Stimulated activated CD4-positive, alpha-beta T cell treated with anti-CD3 and anti-CD28 coated beads, Interleukin-4, amount 100 ng/mL, for 24 hours (primary cell): ENCODE measurements at regions not wholly inside any gene's neighbourhood (a gene's known extent, or its start where the extent isn't known, plus 50 kb on each side); places are given as distances from the start of the nearest gene placed in this dataset.
"Not testable (repeated sequence)": the region's sequence is repeated elsewhere in the genome, so short reads cannot be mapped to it uniquely, and the experiment has no call there.

Source experiments
- DNase-seq: peaks from one replicate; pipeline ENCODE4 v3.0.0-alpha.2; 2020

DNA sequence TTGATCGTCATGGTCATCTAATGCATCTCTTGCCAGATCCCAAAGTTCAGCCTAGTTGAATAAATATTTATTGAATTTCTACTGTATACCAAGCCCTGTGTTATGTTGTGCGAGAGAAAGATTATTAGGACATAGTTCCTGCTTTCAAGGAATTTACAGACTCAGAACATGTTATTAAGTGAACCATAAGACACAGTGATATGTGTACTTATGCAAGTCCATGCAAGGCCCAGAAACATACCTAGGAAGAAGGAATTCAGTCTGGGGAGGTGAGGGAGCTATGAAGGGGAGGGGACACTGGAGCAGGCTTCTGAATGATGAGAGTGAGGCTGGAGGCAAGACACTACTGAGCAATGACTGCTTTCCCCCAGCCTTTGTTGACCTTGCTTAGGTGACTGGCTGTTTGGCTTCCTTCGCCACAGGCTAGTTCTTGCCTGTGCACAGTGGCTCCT is 81.4 kb downstream of the ACAA2 start:
- DNase-seq = no peak

DNA sequence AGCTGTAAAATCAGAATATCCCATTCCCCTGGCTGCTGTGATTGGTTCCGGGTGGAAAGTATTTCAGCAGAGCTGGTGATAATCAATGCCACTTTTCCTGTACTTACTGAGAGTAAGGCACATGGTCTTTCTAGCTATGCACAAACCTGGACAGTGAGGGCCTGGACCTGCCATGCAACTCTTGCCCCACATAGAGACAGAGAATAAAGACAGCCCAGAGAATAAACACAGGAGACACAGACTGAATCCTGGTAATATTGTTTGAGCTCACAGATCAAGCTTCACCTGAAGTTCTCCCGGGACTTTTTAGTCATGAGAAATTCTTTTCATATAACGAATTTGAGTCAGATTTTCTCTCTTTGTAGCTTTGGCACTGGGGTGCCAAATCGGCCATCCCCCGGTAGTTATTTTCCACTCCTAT is 81.9 kb downstream of the ACAA2 start:
- DNase-seq = no peak

DNA sequence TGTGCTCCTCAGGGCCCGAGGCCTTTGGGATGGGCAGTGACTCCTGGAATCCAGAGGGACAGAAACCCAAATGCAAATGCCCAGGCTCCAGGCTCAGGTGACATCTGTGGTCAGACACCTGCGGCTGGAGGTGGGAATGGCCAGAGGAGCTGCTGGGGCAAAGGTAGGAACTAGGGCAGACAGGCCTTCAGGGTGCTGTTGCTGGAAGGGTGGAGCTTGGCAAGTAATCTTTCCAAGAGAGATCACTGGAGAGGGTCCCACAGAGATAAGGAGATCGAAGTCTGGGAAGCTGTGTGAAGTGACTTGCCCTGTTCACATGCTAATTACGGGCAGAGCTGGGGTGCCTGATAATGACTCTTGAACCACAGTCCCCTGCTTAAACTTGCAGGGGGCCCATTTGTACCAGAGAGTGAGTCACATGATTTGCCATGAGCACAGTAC is 82.4 kb downstream of the ACAA2 start:
- no peak for DNase-seq

DNA sequence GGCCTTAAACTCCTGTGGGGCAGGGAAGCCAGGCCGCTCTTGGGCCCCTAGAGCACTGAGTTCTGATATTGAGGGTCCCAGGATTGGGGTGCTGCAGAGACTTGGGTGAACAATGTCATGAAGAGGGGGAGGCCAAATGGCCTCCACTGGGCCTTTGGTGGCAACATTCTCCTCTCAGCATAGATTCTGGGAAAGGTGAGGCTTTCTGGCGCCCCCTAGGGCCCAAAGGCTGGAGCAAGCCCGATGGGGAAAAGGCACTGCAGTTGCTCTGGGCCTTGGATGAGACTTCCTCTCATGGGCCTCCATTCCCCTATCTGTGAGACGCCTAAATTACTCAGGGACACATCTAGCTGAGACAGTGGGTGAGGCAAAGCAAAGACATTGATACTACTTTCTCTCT is 84.8 kb downstream of the ACAA2 start:
- DNase-seq = peak; percentile 25

DNA sequence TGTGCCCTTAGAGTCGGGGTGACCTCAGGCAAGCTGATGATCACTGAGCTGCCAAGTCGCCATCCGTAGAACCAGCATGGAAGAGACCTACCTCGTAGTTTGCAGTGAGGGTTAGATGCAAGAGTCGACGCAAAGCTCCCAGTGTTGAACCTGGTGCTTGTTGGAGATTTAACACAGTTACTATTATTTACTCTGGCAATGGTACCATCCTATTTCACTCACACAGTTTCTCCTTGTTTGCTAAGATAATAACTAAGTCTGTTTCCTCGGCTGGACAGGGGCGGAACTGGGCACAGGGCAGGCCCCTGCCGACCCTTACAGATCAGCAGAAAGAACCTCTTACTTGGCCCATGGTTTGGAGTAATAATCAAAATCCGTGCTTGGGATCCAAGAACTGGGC is 85.5 kb downstream of the ACAA2 start:
- no peak for DNase-seq

DNA sequence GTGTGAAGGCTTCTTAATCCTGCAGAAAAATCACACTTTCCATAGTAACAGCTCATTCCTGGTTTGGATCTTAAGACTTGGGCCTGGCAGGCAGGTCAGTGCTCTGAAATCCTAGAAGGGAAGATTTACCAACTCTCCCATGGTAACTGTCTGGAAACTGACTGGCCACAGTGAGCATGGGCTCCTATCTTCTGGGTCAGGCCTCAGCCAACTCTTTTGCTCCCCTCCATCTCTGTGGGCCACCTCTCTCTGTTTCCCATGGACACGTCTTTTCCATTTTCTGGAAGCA is 86.7 kb downstream of the ACAA2 start:
- no peak for DNase-seq

DNA sequence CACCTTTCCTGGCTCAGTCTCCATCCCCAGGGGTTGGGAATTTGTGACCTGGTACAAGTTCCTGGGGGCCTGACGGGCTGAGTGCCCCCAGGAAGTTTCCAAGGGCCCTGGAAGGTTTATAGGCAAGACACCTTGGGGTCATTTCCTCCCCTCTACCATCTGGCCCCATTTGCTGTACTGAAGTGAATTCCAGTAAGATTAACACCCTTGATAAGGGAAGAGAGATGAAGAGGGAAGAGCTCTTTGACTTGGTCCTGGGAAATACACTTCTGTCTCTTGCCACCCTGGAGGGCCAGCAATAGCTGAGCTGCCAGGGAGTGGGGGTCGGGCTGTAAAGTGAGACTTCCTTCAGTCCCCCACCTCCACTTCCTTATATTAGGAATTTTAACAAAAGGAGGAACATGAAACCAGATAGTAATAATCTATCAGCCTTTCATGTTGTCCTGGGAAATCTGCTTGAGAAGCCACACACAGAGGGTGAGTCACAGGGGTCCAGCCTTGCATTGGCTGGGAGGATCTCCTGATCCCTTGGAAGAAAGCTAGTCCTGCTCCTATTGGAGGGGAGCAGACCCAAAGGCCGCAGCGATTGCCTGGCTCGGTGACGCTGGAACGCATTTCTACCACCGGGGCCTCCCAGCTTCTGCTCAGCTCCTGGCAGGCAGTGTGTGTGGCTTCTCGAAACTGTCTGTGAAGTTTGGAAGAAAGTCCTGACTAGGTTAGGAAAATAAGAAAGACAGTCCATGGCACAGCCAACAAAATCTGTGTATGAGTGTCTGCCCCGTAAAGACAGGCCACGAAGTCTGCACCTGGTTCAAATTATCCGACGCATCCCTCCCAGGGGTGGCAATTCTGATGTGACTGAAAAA is 87.3 kb downstream of the ACAA2 start:
- no peak for DNase-seq

DNA sequence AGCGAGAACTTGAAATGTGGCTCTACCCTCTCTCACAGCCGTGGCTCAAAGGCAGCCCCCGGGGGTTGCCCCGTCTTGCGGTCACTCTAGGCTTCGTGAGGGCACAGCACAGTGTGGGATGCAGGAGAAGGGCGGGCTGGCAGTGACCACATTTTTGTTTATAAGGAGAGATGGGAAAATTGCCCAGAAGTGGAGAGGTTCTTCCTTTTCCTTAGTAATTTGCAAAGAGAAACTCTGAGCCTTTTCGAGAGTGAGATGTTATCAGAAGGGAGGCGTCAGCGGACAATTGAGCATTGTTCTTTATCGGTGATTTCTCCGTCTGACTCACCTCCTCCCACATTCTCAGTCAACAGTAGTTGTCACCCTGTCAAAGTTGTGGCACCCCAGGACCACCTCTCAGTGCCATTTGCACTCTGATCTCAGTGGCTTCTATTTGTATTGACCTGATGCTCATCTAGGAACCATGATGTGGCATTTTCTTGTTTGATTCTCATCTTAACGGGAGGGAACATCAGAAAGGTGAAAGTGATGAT is 89.6 kb downstream of the ACAA2 start:
- peak; percentile 31 for DNase-seq

DNA sequence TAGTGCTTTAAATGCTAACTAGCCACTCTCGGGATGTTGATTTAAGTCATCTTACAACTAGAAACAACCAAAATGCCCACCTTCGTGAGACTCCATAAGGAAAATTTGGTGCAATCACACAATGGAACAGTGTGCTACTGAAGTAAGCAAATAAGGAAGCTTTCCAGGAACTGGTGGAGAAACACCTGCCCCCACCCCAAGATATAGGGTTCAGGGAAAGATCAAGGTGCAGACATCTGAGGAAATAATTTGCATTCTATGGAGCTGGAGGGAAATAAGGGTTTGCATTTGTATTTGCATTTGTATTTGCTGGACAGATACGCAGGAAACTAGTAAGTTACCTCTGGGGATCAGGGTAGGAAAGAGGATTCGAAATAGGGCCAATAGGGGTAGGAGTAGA is 90.9 kb downstream of the ACAA2 start:
- no peak for DNase-seq

DNA sequence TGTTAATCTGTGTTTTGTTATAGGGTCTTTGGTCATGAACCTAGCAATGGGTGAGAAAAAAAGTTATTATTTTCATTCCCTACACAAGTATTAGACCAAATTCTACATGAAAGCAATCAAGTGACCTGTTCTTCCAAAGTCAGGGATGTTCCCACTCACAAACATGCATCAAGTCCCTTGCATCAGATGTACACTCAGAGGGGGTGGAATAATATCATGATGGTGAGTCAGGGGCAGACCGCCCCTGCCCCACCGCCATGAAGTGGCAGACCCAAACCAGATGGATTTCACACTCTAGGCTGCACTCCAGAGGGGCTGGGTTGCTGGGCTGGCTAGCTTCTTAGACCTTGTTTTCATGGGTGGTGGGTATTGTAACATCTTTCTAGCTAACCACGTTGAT is 91.4 kb downstream of the ACAA2 start:
- no peak for DNase-seq

DNA sequence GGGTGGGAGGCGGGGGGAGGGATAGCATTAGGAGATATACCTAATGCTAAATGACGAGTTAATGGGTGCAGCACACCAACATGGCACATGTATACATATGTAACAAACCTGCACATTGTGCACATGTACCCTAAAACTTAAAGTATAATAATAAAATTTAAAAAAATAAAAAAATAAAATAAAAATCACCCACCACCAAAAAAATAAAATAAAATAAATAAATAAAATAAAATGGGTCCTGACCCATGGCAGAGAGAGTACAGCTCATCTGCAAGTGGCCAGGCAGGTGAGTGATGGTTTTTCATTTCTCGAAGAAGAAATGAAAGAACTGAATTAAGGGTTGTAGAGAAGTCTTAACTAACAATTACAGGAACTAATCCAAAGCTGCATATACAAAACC is 92.4 kb downstream of the ACAA2 start:
- DNase-seq = not testable (repeated sequence)

DNA sequence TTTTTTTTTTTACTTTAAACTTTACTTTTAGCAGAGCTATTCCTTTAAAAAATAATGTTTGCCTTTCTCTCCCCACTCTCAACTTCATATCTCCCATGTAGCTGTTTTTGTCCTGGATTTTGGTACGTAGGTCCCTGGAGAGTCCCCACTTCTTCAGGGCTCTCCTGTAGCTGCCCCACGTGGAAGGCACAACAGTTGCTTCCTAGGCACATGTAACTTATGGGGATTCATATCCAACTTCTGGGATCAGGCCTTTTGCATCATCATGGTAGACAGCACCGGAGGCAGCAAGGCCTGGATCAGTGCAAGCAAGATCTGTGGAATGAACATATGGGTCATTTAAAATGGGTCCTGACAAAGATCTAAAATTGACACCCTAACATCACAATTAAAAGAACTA is 95.7 kb downstream of the ACAA2 start:
- DNase-seq = no peak

DNA sequence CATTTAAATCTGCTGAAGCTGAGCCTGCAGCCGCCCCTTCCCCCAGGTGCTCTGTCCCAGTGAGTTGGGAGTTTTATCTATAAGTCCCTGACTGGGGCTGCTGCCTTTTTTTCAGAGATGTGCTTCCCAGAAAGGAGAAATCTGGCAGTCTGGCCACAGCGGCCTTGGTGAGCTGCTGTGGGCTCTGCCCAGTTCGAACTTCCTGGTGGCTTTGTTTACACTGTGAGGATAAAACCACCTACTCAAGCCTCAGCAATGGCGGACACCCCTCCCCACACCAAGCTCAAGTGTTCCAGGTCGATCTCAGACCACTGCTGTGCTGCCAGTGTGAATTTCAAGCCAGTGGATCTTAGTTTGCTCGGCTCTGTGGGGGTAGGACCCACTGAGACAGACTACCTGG is 97.3 kb downstream of the ACAA2 start:
- no peak for DNase-seq

DNA sequence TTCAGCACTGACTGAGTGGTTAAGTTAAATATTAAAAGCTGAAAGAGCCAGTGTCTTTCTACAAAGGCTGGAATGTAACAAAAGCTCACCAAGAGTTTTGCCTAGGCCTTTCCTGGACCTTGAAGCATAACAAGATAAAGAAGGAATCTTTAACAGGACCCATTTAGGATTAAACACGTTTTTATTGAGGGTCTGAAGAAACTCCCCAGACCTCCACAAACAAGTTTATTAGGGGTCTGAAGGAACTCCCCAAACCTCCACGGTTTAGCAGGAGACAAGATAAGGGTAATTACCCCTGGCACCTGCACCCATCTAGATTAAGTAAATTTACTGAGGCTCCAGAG is 104.0 kb downstream of the ACAA2 start:
- DNase-seq = no peak

DNA sequence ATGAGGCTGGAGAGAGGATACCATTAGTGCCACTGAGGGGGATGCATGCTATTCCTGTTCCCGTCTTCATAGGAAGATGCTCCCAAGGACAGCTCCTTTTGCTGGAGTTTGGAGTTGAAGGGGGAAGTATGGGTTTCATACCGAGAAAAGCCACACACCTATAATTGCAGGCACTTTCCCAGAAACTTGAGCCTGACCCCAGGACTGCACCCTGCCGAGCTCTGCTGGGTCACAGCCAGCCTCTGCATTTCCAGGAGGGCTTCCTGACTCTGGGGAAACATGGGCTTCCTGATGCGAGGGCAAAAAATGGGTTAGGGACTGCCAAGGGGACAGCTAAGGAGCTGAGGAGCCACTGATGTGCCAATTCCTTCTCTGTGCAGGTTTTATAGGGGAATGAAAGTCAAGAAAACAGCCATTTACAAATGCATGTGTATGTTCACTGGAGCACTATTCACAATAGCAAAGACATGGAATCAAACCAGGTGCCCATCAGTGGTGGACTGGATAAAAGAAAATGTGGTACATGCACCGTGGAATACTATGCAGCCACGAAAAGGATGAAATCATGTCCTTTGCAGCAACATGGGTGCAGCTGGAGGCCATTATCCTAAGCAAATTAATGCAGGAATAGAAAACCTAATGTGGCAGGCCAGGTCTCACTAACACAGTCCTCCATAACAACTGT is 104.5 kb downstream of the ACAA2 start:
- DNase-seq = no peak

DNA sequence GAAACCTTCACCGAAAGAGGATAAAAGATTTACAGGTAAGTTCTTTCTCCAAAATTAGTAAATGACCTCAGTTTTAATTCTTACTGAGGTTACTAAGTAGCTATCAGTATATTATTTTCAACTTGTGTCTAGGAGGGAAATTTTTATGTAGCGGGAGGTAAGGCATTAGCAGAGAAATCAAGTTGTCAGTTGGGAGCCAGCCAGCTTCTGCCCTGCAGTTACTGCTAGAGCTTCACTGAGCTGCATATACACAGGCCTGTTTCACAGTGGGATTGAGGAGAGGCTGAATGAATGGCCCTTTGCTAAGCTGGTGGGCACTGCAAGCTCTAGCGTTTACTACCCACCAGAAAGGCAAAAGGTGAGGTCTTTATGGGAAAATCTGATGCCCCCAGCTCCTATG is 105.7 kb downstream of the ACAA2 start:
- DNase-seq = no peak

DNA sequence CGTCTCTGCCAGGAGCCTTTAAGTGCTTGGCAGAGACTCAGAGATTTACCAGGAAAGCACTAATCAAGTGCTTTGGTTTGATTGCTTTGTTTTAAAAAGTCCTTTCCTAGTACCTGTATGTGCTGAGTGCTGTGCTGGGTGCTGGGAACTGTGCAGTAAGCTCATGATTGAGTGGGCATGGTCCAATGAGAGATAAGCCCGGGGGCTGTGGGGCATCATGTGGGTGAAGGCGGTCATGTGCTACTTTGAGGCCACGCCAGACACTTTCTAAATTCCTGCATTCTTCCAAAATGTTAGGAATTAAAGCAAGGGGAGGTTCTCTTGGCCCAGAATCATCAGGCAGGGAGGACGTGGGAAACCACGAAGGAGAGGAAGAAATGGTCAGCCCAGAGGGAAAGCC is 109.0 kb downstream of the ACAA2 start:
- DNase-seq = no peak

DNA sequence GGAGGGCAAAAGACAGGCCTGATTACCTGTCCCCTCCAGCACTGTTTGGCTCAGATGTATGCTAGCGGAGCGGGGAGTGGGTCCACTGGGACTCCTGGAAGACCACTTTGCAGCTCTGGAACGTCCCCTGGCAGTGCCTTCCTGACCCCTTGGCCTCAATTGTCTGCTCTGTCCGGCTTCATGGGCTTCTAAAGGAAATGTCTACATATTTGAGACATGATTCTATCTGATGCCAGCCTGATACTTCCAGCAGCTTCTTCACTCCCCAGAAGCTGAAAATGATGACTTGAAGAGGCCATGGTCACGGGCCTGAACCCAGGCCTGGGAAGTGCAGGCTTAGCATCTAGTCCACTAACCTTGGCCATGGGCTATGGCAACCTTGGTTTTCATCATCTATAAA is 112.1 kb downstream of the ACAA2 start:
- no peak for DNase-seq

DNA sequence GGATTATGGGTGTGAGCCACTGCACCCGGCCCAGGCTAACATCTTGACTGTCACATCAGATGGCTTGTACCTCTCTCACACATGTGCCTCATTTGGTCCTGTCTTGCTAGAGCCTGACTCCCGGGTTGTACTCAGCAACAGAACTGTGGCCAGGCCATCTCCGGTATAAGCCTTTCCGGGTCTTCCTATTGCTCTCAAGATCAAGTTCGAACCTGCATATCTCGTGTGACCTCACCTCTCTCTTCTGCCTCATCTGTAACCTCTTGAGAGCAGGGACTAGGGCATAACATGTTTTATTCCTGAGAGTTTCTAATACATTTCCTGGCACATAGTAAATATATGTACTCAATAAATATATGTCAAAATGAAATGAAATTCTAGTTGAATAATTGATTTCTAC is 114.0 kb downstream of the ACAA2 start:
- no peak for DNase-seq

DNA sequence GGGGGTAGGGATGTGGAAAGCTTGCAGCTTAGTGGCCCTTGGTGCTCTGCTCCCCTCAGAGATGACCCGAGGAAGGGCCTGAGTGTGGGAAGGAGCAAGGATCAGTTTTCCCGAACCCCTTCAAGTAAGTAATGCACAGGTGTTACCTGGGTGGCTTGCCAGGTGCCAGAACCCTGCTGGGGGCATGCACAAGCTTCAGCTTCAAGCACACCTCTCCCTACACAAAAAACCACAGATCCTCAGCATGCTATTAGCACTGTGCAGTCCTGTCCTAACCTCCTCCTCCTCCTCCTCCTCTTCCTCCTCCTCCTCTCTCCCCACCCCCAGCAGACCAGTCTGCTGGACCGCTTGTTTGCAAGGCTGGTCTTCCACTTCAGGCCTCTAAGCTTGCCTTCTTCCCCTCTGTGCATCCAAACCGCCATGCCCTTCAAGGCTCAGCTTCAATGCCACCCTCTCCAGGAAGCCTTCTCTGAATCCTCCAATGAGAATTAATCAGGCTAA is 114.8 kb downstream of the ACAA2 start:
- no peak for DNase-seq

DNA sequence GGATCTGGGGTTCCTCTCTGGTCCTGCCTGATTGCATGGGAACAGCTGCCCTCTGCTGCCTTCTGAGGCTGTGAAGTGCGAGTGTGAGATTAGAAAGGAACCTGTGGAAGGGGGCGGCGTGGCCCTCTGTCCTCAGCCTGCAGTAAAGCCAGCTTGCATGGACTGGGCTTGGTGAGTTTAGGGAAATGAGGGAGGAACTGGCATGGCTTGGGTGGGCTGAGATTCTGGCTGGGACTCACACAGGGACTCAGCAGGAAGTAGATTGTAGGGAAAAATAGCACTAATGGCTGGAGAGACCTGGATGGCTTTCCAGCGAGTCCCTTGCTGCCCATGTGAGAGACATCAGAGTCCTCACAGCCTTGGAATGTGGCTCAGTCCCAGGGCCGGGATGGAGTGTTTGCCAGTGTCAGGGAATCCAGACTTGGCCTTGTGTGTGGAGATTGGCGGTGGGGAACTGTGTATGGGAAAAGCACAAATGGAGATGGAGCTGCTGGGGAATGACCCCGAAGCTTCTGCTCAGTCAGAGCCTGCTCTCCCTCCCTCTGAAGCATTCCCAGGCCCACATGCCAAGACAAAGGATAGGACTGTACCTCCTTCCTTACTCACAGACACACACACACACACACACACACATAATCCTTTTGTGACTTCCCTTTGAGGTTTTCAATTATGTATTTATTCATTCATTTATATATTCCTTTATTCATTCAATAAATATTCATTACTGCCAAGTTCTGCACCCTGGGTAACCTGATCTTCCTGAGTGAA is 115.4 kb downstream of the ACAA2 start:
- no peak for DNase-seq

DNA sequence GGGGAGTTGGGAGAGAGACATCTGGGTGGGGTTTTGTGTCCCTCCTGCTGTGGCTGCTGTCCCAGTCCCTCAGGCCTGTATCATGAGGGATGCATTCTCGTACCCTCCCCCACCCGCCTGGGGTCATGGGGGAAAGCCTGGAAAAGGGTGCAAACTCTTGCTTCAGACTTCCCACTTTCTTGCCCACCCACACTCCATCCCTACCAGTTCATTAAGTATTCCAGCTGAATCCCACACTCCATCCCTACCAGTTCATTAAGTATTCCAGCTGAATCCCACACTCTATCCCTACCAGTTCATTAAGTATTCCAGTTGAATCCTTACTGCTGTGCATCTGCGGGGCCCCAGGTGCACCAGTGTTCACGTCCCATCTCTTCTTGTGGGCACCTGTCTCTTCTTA is 116.3 kb downstream of the ACAA2 start:
- no peak for DNase-seq

DNA sequence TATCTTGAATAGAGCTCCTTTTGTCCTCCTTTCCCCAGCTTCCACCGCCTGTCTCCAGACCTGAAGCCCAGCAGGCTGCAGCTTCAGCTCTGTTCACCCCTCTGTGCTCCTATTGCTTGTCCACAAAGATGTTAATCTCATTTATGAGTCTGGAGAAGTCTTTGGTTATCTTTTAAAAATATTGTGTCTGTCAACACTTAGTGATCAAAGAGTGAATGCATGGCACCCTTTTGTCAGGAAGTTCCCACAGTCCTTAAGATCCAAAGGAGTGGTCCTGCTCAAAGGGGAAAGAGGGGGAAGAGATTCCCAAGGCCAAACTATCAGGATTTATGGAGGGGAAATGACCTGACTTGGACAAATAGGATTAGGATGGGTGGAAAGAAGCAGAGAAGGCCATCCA is 118.9 kb downstream of the ACAA2 start:
- DNase-seq = no peak

DNA sequence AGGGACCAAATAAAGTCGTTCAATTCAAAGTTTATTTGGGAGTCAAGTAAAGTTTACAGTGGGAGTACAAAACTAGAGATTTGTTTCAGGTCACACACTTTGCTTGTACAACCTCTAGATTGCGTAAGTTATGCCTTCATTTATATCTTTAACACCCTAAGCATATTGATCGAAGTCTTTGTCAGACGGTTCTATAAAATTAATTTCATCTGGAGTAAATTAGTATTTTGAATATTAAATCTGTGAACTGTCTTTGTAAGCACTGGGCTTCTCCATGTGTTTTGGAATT is 119.7 kb downstream of the ACAA2 start:
- DNase-seq = no peak
